Gastrocnemius medialis (tissue), 4 donors: ENCODE measurements at regions not wholly inside any gene's neighbourhood (a gene's known extent, or its start where the extent isn't known, plus 50 kb on each side); places are given as distances from the start of the nearest gene placed in this dataset.

Experiments used
- ATAC-seq, 2 donors: fragments of 150-250 bp; one replicate each; pipeline ENCODE4 v1.9.1; 2016
- DNase-seq, 2 donors: peaks; one replicate each; pipeline ENCODE4 v3.0.0-alpha.2; 2019
- H3K27ac ChIP-seq, 4 donors: fragments of 200-600 bp; sonication (generic); 1 replicate in 1 of 4; 2 replicates in 3 of 4; pipeline ENCODE4 v1.5.1; 2016 to 2018; ENCODE audit warnings: mild to moderate bottlenecking in 2 of 4, moderate library complexity in 1 of 4
- H3K27me3 ChIP-seq, 3 donors: fragments of 200-600 bp; sonication (generic) in 2 of 3; 1 replicate in 1 of 3; 2 replicates in 2 of 3; pipeline versions ENCODE4 v1.5.1 to v1.6.0; 2016 to 2019; ENCODE audit warnings: mild to moderate bottlenecking in 1 of 3, moderate library complexity in 1 of 3
- H3K36me3 ChIP-seq, 2 donors: fragments of 200-600 bp; sonication (generic) in 1 of 2; one replicate each; pipeline ENCODE4 v1.5.1; 2017 to 2018
- H3K4me1 ChIP-seq, 2 donors: fragments of 200-600 bp; sonication (generic) in 1 of 2; one replicate each; pipeline ENCODE4 v1.5.1; 2016 to 2017; ENCODE audit warnings: mild to moderate bottlenecking in 2 of 2
- H3K4me3 ChIP-seq, 4 donors: fragments of 200-600 bp; sonication (generic) in 3 of 4; 1 replicate in 1 of 4; 2 replicates in 3 of 4; pipeline ENCODE4 v1.5.1; 2016 to 2019; ENCODE audit warnings: mild to moderate bottlenecking in 2 of 4
- H3K9me3 ChIP-seq, 3 donors: fragments of 200-600 bp; sonication (generic) in 2 of 3; 1 replicate in 1 of 3; 2 replicates in 2 of 3; pipeline ENCODE4 v1.5.1; 2016 to 2019
- POLR2A ChIP-seq, 2 donors: fragments of 450-650 bp; IDR thresholded peaks; one replicate each; pipeline ENCODE4 v1.6.1; 2017; ENCODE audit warnings: antibody characterized with exemption in 2 of 2, mild to moderate bottlenecking in 2 of 2, moderate library complexity in 2 of 2
- in situ Hi-C, 4 donors: fragments of 200-750 bp; cut with MboI; loops; one replicate each; pipeline versions ENCODE4 v1.15.0 to v1.8.0; 2017; ENCODE audit warnings: low sequenced_read_pairs in 4 of 4
- intact Hi-C: fragments of 100-400 bp; cut with DNase I; formaldehyde crosslinking; loops from one replicate; pipeline ENCODE4 v1.15.1; 2023; ENCODE audit warnings: low total_unique reads
- TF ChIP-seq, protein P1 (sequence below), 5 experiments: fragments of 450-650 bp in 3 of 5; fragments of 200-600 bp in 2 of 5; sonication (generic) in 2 of 5; IDR thresholded peaks in 4 of 5; conservative IDR thresholded peaks in 1 of 5; 1 replicate in 4 of 5; 2 replicates in 1 of 5; pipeline ENCODE4 v1.5.1; 2016 to 2019; ENCODE audit warnings: antibody characterized with exemption in 5 of 5, mild to moderate bottlenecking in 3 of 5, moderate library complexity in 3 of 5

DNA sequence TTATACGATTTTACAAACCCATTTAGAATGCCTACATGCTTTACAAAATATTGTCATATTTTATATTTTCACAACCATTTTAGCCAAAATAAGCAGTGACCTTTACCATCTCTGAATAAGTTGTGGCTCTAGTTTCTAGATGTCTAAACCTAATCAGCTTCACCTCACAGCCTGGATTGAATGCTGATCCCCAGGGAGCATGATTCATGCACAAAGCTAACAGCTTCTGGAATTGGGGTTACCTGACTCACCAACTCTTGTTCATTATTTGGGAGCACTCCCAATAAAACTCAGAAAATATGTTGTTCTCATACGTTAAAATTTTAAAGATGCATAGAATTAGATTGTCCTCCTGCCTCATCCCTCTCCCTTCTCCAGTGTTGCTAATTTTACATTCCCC lies 611.7 kb upstream of the NETO1 start:
- in situ Hi-C loops (no loop called here), intact Hi-C loops (no loop called here)
- no peaks in the 10 kb centered on the region for H3K27me3 ChIP-seq
- no peaks in the 10 kb centered on the region for H3K4me1 ChIP-seq
- TF ChIP-seq, protein P1, sequence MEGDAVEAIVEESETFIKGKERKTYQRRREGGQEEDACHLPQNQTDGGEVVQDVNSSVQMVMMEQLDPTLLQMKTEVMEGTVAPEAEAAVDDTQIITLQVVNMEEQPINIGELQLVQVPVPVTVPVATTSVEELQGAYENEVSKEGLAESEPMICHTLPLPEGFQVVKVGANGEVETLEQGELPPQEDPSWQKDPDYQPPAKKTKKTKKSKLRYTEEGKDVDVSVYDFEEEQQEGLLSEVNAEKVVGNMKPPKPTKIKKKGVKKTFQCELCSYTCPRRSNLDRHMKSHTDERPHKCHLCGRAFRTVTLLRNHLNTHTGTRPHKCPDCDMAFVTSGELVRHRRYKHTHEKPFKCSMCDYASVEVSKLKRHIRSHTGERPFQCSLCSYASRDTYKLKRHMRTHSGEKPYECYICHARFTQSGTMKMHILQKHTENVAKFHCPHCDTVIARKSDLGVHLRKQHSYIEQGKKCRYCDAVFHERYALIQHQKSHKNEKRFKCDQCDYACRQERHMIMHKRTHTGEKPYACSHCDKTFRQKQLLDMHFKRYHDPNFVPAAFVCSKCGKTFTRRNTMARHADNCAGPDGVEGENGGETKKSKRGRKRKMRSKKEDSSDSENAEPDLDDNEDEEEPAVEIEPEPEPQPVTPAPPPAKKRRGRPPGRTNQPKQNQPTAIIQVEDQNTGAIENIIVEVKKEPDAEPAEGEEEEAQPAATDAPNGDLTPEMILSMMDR (IDR thresholded peaks at IDR 0.05 in 4 of 5, conservative IDR thresholded peaks at IDR 0.05 in 1 of 5), result no peak
- TF ChIP-seq POLR2A (IDR thresholded peaks at IDR 0.05), result no peak
- no peaks in the 10 kb centered on the region for H3K36me3 ChIP-seq
- no peak overlapping the region for H3K27ac ChIP-seq
- no peak for DNase-seq
- no peak for ATAC-seq
- H3K9me3 ChIP-seq, result no peaks in the 10 kb centered on the region
- no peak overlapping the region for H3K4me3 ChIP-seq

DNA sequence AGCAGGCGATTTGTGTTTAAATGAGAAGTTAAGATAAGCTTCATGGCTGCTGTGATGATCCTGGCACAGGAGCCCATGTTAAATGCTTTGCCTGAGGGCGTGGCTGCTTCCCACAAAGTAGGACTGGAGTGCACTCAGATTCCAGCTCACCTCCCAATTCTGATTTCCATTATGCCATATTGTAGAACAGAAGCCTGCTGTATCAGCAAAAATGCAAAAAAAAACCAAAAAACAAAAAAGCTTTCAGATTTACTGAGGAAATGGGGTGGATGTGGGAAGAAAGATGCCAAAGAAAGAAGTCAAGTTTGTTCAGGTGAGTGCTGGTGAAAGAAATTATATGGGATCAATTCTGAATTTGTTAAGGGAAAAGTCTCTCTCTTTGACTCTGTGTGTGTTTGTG lies 610.4 kb upstream of the NETO1 start:
- no peak overlapping the region for H3K27ac ChIP-seq
- no peaks in the 10 kb centered on the region for H3K4me1 ChIP-seq
- DNase-seq (no peak), ATAC-seq (no peak)
- H3K9me3 ChIP-seq, result no peaks in the 10 kb centered on the region
- no peaks in the 10 kb centered on the region for H3K36me3 ChIP-seq
- H3K4me3 ChIP-seq, result no peak overlapping the region
- TF ChIP-seq POLR2A (IDR thresholded peaks at IDR 0.05), result no peak
- TF ChIP-seq, protein P1 (IDR thresholded peaks at IDR 0.05 in 4 of 5, conservative IDR thresholded peaks at IDR 0.05 in 1 of 5), result no peak
- no peaks in the 10 kb centered on the region for H3K27me3 ChIP-seq
- in situ Hi-C loops, result no loop called here
- intact Hi-C loops, result no loop called here

DNA sequence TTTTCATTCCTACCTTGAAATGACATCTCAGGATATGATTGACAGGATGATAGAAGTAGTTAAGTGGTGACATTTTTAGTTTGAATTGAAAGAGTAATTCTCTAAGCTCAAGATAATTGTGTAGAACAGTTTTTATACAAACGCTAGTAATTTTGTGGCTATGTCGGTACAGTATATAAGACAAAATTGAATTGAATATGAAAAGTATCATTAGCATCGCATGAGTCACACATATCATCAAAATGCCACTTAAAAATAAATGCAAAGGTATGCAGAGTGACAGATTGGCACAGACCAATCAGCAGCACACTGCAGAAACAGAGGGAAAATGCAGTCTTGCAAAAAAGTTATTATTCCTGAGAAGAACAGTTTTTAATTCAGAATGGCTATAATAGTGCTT lies 608.2 kb upstream of the NETO1 start:
- H3K27me3 ChIP-seq, result no peaks in the 10 kb centered on the region
- TF ChIP-seq POLR2A (IDR thresholded peaks at IDR 0.05), result no peak
- TF ChIP-seq, protein P1 (IDR thresholded peaks at IDR 0.05 in 4 of 5, conservative IDR thresholded peaks at IDR 0.05 in 1 of 5), result no peak
- no peak for ATAC-seq
- H3K9me3 ChIP-seq, result no peaks in the 10 kb centered on the region
- no peaks in the 10 kb centered on the region for H3K36me3 ChIP-seq
- H3K4me3 ChIP-seq, result no peak overlapping the region
- intact Hi-C loops, result no loop called here
- no peak overlapping the region for H3K27ac ChIP-seq
- no peak for DNase-seq
- in situ Hi-C loops, result no loop called here
- H3K4me1 ChIP-seq, result no peaks in the 10 kb centered on the region

DNA sequence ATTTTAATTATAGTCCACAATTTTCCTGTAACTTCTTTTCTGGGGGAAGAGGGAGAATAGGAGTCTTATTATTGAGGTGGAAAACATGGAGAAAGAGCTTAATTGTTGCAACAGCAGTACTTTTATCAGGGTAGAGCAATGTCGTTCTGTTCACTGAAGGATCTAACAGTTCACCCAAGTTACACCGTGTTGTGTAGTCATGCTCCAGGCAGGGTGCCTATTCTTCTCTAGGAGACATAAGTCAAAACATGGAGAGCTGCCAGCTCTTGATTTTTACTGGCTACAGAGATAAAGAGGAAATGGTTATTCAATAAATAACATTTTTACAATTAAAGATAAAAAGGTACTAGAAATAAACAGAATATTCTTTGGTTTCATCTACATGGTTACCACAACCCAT lies 594.3 kb upstream of the NETO1 start:
- no peak for TF ChIP-seq POLR2A (IDR thresholded peaks at IDR 0.05)
- TF ChIP-seq, protein P1 (IDR thresholded peaks at IDR 0.05 in 4 of 5, conservative IDR thresholded peaks at IDR 0.05 in 1 of 5), result no peak
- in situ Hi-C loops, result no loop called here
- no peak for DNase-seq
- Histone ChIP-seq H3K27me3 (no peaks in the 10 kb centered on the region), H3K36me3 (no peaks in the 10 kb centered on the region), H3K27ac (no peak overlapping the region), H3K4me3 (no peak overlapping the region), H3K4me1 (no peaks in the 10 kb centered on the region), H3K9me3 (no peaks in the 10 kb centered on the region)
- no peak for ATAC-seq
- intact Hi-C loops, result no loop called here

DNA sequence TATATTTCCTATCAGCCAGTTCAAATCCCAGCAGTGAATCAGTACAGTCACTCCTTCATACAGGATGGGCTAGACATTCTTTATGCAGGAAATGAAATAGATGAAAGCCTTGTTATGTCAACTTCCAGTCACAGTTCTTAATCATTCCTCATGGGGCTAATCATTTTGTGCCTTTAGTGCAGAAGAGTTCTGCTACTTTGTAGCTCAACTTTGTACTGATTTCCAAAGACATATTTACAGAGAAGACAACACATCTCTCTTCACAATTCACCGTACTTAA lies 593.9 kb upstream of the NETO1 start:
- no peaks in the 10 kb centered on the region for H3K9me3 ChIP-seq
- intact Hi-C loops, result no loop called here
- TF ChIP-seq, protein P1 (IDR thresholded peaks at IDR 0.05 in 4 of 5, conservative IDR thresholded peaks at IDR 0.05 in 1 of 5), result no peak
- TF ChIP-seq POLR2A (IDR thresholded peaks at IDR 0.05), result no peak
- H3K4me3 ChIP-seq, result no peak overlapping the region
- H3K27ac ChIP-seq, result no peak overlapping the region
- in situ Hi-C loops, result no loop called here
- no peak for ATAC-seq
- H3K4me1 ChIP-seq, result no peaks in the 10 kb centered on the region
- no peaks in the 10 kb centered on the region for H3K36me3 ChIP-seq
- no peak for DNase-seq
- no peaks in the 10 kb centered on the region for H3K27me3 ChIP-seq
